WTC11 (cell line): ENCODE measurements at regions not wholly inside any gene's neighbourhood (a gene's known extent, or its start where the extent isn't known, plus 50 kb on each side); places are given as distances from the start of the nearest gene placed in this dataset.

Experiments used
- ATAC-seq: fragments of 200-7000 bp; cut with Tn5 transposase; 2 replicates; pipeline ENCODE4 v1.10.0; 2021; ENCODE audit warnings: mild to moderate bottlenecking, moderate library complexity
- CTCF ChIA-PET: fragments of 300-600 bp; sonication (Branson Sonifier 250); formaldehyde crosslinking; loops from one replicate; lab custom pipeline; 2021; ENCODE audit warnings: antibody characterized with exemption; lab: Charles Lee
- POLR2A ChIA-PET: fragments of 350-600 bp; sonication (Branson Sonifier 250); formaldehyde crosslinking; loops from one replicate; lab custom pipeline; 2021; ENCODE audit warnings: antibody characterized with exemption; lab: Charles Lee
- DNase-seq: peaks from one replicate; pipeline ENCODE4 v3.0.0; 2021; ENCODE audit warnings: low spot score
- H3K27ac Mint-ChIP-seq: 2 replicates; pipeline ENCODE4 v1.8.0; 2021; ENCODE audit warnings: mixed read lengths
- H3K27me3 Mint-ChIP-seq: 2 replicates; pipeline ENCODE4 v1.8.0; 2021; ENCODE audit warnings: low read depth, mild to moderate bottlenecking, moderate library complexity, mixed read lengths
- H3K36me3 Mint-ChIP-seq: 2 replicates; pipeline ENCODE4 v1.8.0; 2021; ENCODE audit warnings: mixed read lengths
- H3K4me1 Mint-ChIP-seq: 2 replicates; pipeline ENCODE4 v1.8.0; 2022; ENCODE audit warnings: mixed read lengths
- H3K4me3 Mint-ChIP-seq: 2 replicates; pipeline ENCODE4 v1.8.0; 2021; ENCODE audit warnings: mild to moderate bottlenecking, moderate library complexity, mixed read lengths
- H3K9me3 Mint-ChIP-seq: 2 replicates; pipeline ENCODE4 v1.8.0; 2021; ENCODE audit warnings: mixed read lengths
- AFF4 ChIP-seq: sonication (generic); formaldehyde crosslinking; IDR thresholded peaks from 2 replicates; pipeline ENCODE4 v1.8.1; 2023; ENCODE audit warnings: mild to moderate bottlenecking, missing genetic modification reagents, borderline replicate concordance
- ATF6 ChIP-seq: sonication (generic); formaldehyde crosslinking; IDR thresholded peaks from 2 replicates; pipeline ENCODE4 v1.8.1; 2023; ENCODE audit warnings: mild to moderate bottlenecking, missing genetic modification reagents
- CREB1 ChIP-seq: sonication (generic); formaldehyde crosslinking; IDR thresholded peaks from 2 replicates; pipeline ENCODE4 v1.8.0; 2023; ENCODE audit warnings: mild to moderate bottlenecking, missing genetic modification reagents
- E2F1 ChIP-seq: sonication (generic); formaldehyde crosslinking; IDR thresholded peaks from 2 replicates; pipeline ENCODE4 v1.8.0; 2022; ENCODE audit warnings: mild to moderate bottlenecking, missing genetic modification reagents
- FOXJ3 ChIP-seq: sonication (generic); formaldehyde crosslinking; IDR thresholded peaks from 2 replicates; pipeline ENCODE4 v1.9.0; 2021; ENCODE audit warnings: missing genetic modification reagents, mild to moderate bottlenecking, borderline replicate concordance
- FOXP4 ChIP-seq: sonication (generic); formaldehyde crosslinking; IDR thresholded peaks from 2 replicates; pipeline ENCODE4 v1.8.0; 2022; ENCODE audit warnings: mild to moderate bottlenecking, missing genetic modification reagents
- GRHL2 ChIP-seq: fragments of 250-450 bp; sonication (Bioruptor Pico); IDR thresholded peaks from 2 replicates; pipeline ENCODE4 v1.8.0; 2022; ENCODE audit warnings: mild to moderate bottlenecking, moderate library complexity; ENCODE audit not compliant: insufficient replicate concordance, severe bottlenecking
- HMGA2 ChIP-seq: fragments of 250-450 bp; sonication (Bioruptor Pico); IDR thresholded peaks from 2 replicates; pipeline ENCODE4 v1.4.0; 2021; ENCODE audit warnings: mild to moderate bottlenecking, moderate library complexity
- NFATC4 ChIP-seq: fragments of 250-450 bp; sonication (Bioruptor Pico); IDR thresholded peaks from 2 replicates; pipeline ENCODE4 v1.9.0; 2021; ENCODE audit warnings: mild to moderate bottlenecking
- NR1H2 ChIP-seq: sonication (generic); formaldehyde crosslinking; IDR thresholded peaks from 2 replicates; pipeline ENCODE4 v1.9.0; 2021; ENCODE audit warnings: mild to moderate bottlenecking, moderate library complexity, missing genetic modification reagents
- NR3C1 ChIP-seq: sonication (generic); formaldehyde crosslinking; conservative IDR thresholded peaks from 2 replicates; pipeline ENCODE4 v1.8.1; 2023; ENCODE audit warnings: low read depth, mild to moderate bottlenecking, missing genetic modification reagents
- PRRX2 ChIP-seq: fragments of 250-450 bp; sonication (Bioruptor Pico); IDR thresholded peaks from 2 replicates; pipeline ENCODE4 v1.8.0; 2021; ENCODE audit warnings: mild to moderate bottlenecking
- ZNF121 ChIP-seq: sonication (generic); formaldehyde crosslinking; IDR thresholded peaks from 2 replicates; pipeline ENCODE4 v1.8.0; 2023; ENCODE audit warnings: missing genetic modification reagents
- ZNF317 ChIP-seq: sonication (generic); formaldehyde crosslinking; IDR thresholded peaks from 2 replicates; pipeline ENCODE4 v1.8.1; 2023; ENCODE audit warnings: low read depth, mild to moderate bottlenecking, moderate library complexity, missing genetic modification reagents, borderline replicate concordance
- ZNF423 ChIP-seq: fragments of 250-450 bp; sonication (Bioruptor Pico); IDR thresholded peaks from 2 replicates; pipeline ENCODE4 v2.1.2; 2022; ENCODE audit warnings: mild to moderate bottlenecking, moderate library complexity
- TF ChIP-seq, protein P1 (sequence below): sonication (generic); formaldehyde crosslinking; IDR thresholded peaks from 2 replicates; pipeline ENCODE4 v1.8.0; 2023; ENCODE audit warnings: mild to moderate bottlenecking, missing genetic modification reagents
- TF ChIP-seq, protein P2 (sequence below): sonication (generic); formaldehyde crosslinking; IDR thresholded peaks from 2 replicates; pipeline ENCODE4 v1.8.0; 2022; ENCODE audit warnings: mild to moderate bottlenecking, missing genetic modification reagents

DNA sequence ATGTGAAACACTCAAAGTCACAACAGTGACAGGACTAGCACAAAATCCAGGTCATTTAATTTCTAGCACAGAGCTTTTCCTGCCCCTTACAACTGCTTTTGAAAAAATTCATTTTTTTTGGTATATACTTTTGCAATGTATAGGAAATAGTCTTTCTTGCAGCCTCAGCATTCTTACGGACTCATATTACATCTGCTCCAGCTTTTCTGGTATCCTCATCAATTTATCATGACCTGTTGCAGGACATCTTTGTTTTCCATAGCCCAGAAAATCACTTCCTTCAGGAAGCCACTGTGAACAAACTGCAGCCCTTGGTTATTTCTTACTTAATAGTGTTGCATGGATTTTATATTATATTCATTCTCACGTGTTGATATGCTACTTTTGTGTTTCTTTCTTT lies 347.9 kb upstream of the MTPN start (continued):
- TF ChIP-seq, protein P1, sequence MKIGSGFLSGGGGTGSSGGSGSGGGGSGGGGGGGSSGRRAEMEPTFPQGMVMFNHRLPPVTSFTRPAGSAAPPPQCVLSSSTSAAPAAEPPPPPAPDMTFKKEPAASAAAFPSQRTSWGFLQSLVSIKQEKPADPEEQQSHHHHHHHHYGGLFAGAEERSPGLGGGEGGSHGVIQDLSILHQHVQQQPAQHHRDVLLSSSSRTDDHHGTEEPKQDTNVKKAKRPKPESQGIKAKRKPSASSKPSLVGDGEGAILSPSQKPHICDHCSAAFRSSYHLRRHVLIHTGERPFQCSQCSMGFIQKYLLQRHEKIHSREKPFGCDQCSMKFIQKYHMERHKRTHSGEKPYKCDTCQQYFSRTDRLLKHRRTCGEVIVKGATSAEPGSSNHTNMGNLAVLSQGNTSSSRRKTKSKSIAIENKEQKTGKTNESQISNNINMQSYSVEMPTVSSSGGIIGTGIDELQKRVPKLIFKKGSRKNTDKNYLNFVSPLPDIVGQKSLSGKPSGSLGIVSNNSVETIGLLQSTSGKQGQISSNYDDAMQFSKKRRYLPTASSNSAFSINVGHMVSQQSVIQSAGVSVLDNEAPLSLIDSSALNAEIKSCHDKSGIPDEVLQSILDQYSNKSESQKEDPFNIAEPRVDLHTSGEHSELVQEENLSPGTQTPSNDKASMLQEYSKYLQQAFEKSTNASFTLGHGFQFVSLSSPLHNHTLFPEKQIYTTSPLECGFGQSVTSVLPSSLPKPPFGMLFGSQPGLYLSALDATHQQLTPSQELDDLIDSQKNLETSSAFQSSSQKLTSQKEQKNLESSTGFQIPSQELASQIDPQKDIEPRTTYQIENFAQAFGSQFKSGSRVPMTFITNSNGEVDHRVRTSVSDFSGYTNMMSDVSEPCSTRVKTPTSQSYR (CRISPR knock-in tag), result no peak
- TF ChIP-seq CREB1 (CRISPR knock-in tag) (no peak), ATF6 (CRISPR knock-in tag) (no peak)

DNA sequence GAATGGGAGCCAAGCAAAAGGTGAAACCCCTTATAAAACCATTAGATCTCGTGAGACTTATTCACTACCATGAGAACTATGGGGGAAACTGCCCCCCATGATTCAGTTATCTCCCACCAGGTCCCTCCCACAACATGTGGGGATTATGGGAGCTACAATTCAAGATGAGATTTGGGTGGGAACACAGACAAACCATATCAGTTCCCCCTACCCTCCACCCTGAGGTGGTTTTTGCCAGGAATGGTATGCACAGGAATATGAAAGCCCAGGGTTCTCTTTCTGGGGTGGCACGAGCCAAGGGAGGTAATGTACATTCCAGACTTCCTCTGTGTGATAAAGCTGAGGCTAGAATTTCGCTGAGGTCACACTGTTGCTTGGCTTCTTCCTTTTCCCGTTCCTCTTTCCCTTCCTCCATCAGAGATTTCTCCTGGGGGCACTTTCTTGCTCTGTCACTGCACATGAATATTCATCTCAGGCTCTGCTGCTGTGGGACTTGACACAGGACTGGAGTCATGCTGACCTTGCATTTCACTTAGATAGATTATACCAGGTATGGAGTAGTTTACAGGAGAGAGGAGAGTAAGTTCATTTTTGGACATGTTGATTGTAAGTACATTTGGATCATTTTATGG lies 347.0 kb upstream of the MTPN start:
- Mint-ChIP-seq H3K27me3 (no peaks in the 10 kb centered on the region), H3K9me3 (no peaks in the 10 kb centered on the region), H3K27ac (no peak overlapping the region), H3K36me3 (no peaks in the 10 kb centered on the region), H3K4me3 (no peak overlapping the region), H3K4me1 (peaks cover 7% of the 10 kb centered on the region)
- ATAC-seq (no peak), DNase-seq (no peak)
- TF ChIP-seq ZNF317 (CRISPR knock-in tag), result no peak
- TF ChIP-seq, protein P2, sequence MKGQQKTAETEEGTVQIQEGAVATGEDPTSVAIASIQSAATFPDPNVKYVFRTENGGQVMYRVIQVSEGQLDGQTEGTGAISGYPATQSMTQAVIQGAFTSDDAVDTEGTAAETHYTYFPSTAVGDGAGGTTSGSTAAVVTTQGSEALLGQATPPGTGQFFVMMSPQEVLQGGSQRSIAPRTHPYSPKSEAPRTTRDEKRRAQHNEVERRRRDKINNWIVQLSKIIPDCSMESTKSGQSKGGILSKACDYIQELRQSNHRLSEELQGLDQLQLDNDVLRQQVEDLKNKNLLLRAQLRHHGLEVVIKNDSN (CRISPR knock-in tag), result no peak
- TF ChIP-seq, protein P1 (CRISPR knock-in tag), result no peak
- TF ChIP-seq NFATC4 (CRISPR knock-in tag), result no peak
- TF ChIP-seq E2F1 (CRISPR knock-in tag), result no peak
- no peak for TF ChIP-seq HMGA2 (CRISPR knock-in tag)
- TF ChIP-seq PRRX2 (CRISPR knock-in tag), result no peak
- no peak for TF ChIP-seq GRHL2 (CRISPR knock-in tag)
- no peak for TF ChIP-seq FOXP4
- TF ChIP-seq AFF4 (CRISPR knock-in tag), result no peak
- no peak for TF ChIP-seq NR1H2 (CRISPR knock-in tag)
- TF ChIP-seq ZNF121 (CRISPR knock-in tag), result no peak
- TF ChIP-seq ZNF423 (CRISPR knock-in tag), result no peak
- no peak for TF ChIP-seq FOXJ3
- TF ChIP-seq NR3C1, result no peak
- ChIA-PET CTCF (no interaction called here), POLR2A (no interaction called here)
